H1 (cell line): ENCODE measurements at regions not wholly inside any gene's neighbourhood (a gene's known extent, or its start where the extent isn't known, plus 50 kb on each side); places are given as distances from the start of the nearest gene placed in this dataset.

Experiments used
- CTCF ChIA-PET: fragments of 300-600 bp; sonication (Branson Sonifier 250); formaldehyde crosslinking; loops from one replicate; lab custom pipeline; 2021; ENCODE audit not compliant: partially characterized antibody; lab: Charles Lee
- POLR2A ChIA-PET: fragments of 300-600 bp; sonication (Branson Sonifier 250); formaldehyde crosslinking; loops from one replicate; lab custom pipeline; 2021; ENCODE audit warnings: inconsistent platforms; ENCODE audit not compliant: partially characterized antibody; lab: Charles Lee
- DNase-seq, 2 experiments: peaks; one replicate each; pipeline versions ENCODE4 v3.0.0 to v3.0.0-alpha.2; 2010 to 2022; ENCODE audit warnings: low spot score in 2 of 2, low read depth in 1 of 2, mixed read lengths in 1 of 2
- FAIRE-seq: peaks from 2 replicates; lab custom pipeline; 2011; peaks lifted over from hg19 to GRCh38; lab: Jason Lieb, UNC
- H2AFZ ChIP-seq: 2 replicates; pipeline ENCODE4 v1.8.1; 2012; ENCODE audit warnings: low read length, inconsistent platforms
- H2AK5ac ChIP-seq: 2 replicates; pipeline ENCODE4 v1.6.1; 2013; ENCODE audit warnings: low read depth, low read length
- H2BK120ac ChIP-seq: replicated peaks from 2 replicates; pipeline ENCODE3; 2013; ENCODE audit warnings: low read depth, low read length, inconsistent platforms
- H2BK12ac ChIP-seq: 2 replicates; pipeline ENCODE4 v1.6.1; 2013; ENCODE audit warnings: low read depth, low read length
- H2BK15ac ChIP-seq: 2 replicates; pipeline ENCODE4 v1.6.1; 2013; ENCODE audit warnings: low read length
- H2BK20ac ChIP-seq: 2 replicates; pipeline ENCODE4 v1.6.1; 2013; ENCODE audit warnings: low read length
- H2BK5ac ChIP-seq: 2 replicates; pipeline ENCODE4 v1.6.1; 2013; ENCODE audit warnings: low read depth, low read length
- H3K14ac ChIP-seq: 2 replicates; pipeline ENCODE4 v1.6.1; 2013; ENCODE audit warnings: inconsistent platforms; ENCODE audit not compliant: insufficient read length
- H3K18ac ChIP-seq: 2 replicates; pipeline ENCODE4 v1.6.1; 2013; ENCODE audit warnings: low read length; ENCODE audit errors: extremely low read depth
- H3K23ac ChIP-seq: 2 replicates; pipeline ENCODE4 v1.6.1; 2013; ENCODE audit warnings: inconsistent platforms; ENCODE audit not compliant: insufficient read length
- H3K23me2 ChIP-seq: 2 replicates; pipeline ENCODE4 v1.6.1; 2013; ENCODE audit warnings: low read depth, low read length
- H3K27ac ChIP-seq: 2 replicates; pipeline ENCODE4 v1.6.1; 2011; ENCODE audit warnings: low read depth, low read length, inconsistent platforms
- H3K27me3 ChIP-seq, 4 experiments: replicated peaks in 1 of 4; 1 replicate in 1 of 4; 2 replicates in 3 of 4; pipeline versions ENCODE4 v1.6.1 to v1.8.1; 2011 to 2013; ENCODE audit warnings: low read length in 3 of 4, mild to moderate bottlenecking in 3 of 4, inconsistent platforms in 2 of 4, mixed read lengths in 2 of 4, moderate library complexity in 1 of 4; ENCODE audit not compliant: control insufficient read depth in 3 of 4, insufficient read depth in 3 of 4; ENCODE audit errors: extremely low read depth in 1 of 4
- H3K36me3 ChIP-seq, 4 experiments: 2 replicates each; pipeline versions ENCODE4 v1.6.1 to v1.8.1; 2011 to 2013; ENCODE audit warnings: mild to moderate bottlenecking in 4 of 4, low read length in 3 of 4, moderate library complexity in 2 of 4, control low read depth in 1 of 4, inconsistent platforms in 1 of 4; ENCODE audit not compliant: insufficient read depth in 4 of 4, control insufficient read depth in 2 of 4
- H3K4ac ChIP-seq: replicated peaks from 2 replicates; pipeline ENCODE3; 2013; ENCODE audit warnings: low read length, low read depth, mixed read lengths, inconsistent platforms; ENCODE audit not compliant: insufficient read length
- H3K4me1 ChIP-seq, 4 experiments: replicated peaks in 1 of 4; 1 replicate in 1 of 4; 2 replicates in 3 of 4; pipeline versions ENCODE4 v1.6.1 to v1.8.1; 2011 to 2013; ENCODE audit warnings: low read length in 3 of 4, inconsistent platforms in 2 of 4, mixed read lengths in 1 of 4; ENCODE audit not compliant: insufficient read depth in 4 of 4, control insufficient read depth in 3 of 4
- H3K4me2 ChIP-seq, 2 experiments: 2 replicates each; pipeline versions ENCODE4 v1.6.1 to v1.8.1; 2011 to 2013; ENCODE audit warnings: low read depth in 2 of 2, low read length in 2 of 2, control low read depth in 1 of 2, inconsistent platforms in 1 of 2, mild to moderate bottlenecking in 1 of 2; ENCODE audit not compliant: insufficient read depth in 1 of 2
- H3K4me3 ChIP-seq, 4 experiments: fragments of 200-600, 300-600 bp in 1 of 4; sonication (generic), shearing (Covaris generic), sonication (Bioruptor Twin) in 1 of 4; 2 replicates each; pipeline versions ENCODE4 v1.5.1 to v1.8.1; 2011 to 2016; ENCODE audit warnings: low read length in 4 of 4, low read depth in 3 of 4, control low read depth in 2 of 4, inconsistent platforms in 2 of 4, mild to moderate bottlenecking in 2 of 4, mixed read lengths in 1 of 4, moderate library complexity in 1 of 4; ENCODE audit not compliant: insufficient read depth in 2 of 4; ENCODE audit errors: extremely low read depth in 1 of 4
- H3K56ac ChIP-seq: replicated peaks from 2 replicates; pipeline ENCODE3; 2013; ENCODE audit warnings: low read depth, mild to moderate bottlenecking, mixed read lengths, low read length, inconsistent platforms; ENCODE audit not compliant: insufficient read length
- H3K79me1 ChIP-seq: 2 replicates; pipeline ENCODE4 v1.6.1; 2013; ENCODE audit warnings: low read depth, low read length, control low read depth
- H3K79me2 ChIP-seq, 2 experiments: 2 replicates each; pipeline versions ENCODE4 v1.6.1 to v1.8.1; 2012 to 2013; ENCODE audit warnings: low read length in 2 of 2, mild to moderate bottlenecking in 2 of 2, inconsistent platforms in 1 of 2; ENCODE audit not compliant: insufficient read depth in 2 of 2, control insufficient read depth in 1 of 2
- H3K9ac ChIP-seq, 4 experiments: replicated peaks in 1 of 4; 1 replicate in 1 of 4; 2 replicates in 3 of 4; pipeline versions ENCODE4 v1.6.1 to v1.8.1; 2011 to 2013; ENCODE audit warnings: low read depth in 3 of 4, low read length in 3 of 4, control low read depth in 2 of 4, mild to moderate bottlenecking in 2 of 4, moderate library complexity in 2 of 4, inconsistent platforms in 1 of 4; ENCODE audit errors: extremely low read depth in 1 of 4
- H3K9me3 ChIP-seq, 2 experiments: 2 replicates each; pipeline versions ENCODE4 v1.6.1 to v1.8.1; 2012 to 2013; ENCODE audit warnings: mild to moderate bottlenecking in 2 of 2, moderate library complexity in 2 of 2, control low read depth in 1 of 2, inconsistent platforms in 1 of 2, low read depth in 1 of 2, low read length in 1 of 2, mixed read lengths in 1 of 2; ENCODE audit not compliant: insufficient read depth in 2 of 2
- H4K20me1 ChIP-seq, 2 experiments: replicated peaks in 1 of 2; 2 replicates each; pipeline versions ENCODE3 to v1.8.1; 2011 to 2013; ENCODE audit warnings: inconsistent platforms in 2 of 2, low read length in 2 of 2, mild to moderate bottlenecking in 1 of 2; ENCODE audit not compliant: insufficient read depth in 2 of 2, control insufficient read depth in 1 of 2
- H4K5ac ChIP-seq: 2 replicates; pipeline ENCODE4 v1.6.1; 2013; ENCODE audit warnings: low read length, low read depth, mixed read lengths, inconsistent platforms; ENCODE audit not compliant: insufficient read length
- H4K8ac ChIP-seq: 2 replicates; pipeline ENCODE4 v1.8.0; 2013; ENCODE audit warnings: mild to moderate bottlenecking, moderate library complexity, low read length, inconsistent platforms; ENCODE audit not compliant: insufficient read depth; ENCODE audit errors: extremely low read depth
- H4K91ac ChIP-seq: replicated peaks from 2 replicates; pipeline ENCODE3; 2013; ENCODE audit warnings: low read length, mixed read lengths, inconsistent platforms; ENCODE audit not compliant: insufficient read length
- CBX8 ChIP-seq: fragments of 300-800, 300-1000 bp; sonication (generic); IDR thresholded peaks from 2 replicates; pipeline ENCODE4 v1.7.1; 2016; ENCODE audit warnings: low read depth, low read length, borderline replicate concordance
- CEBPB ChIP-seq: IDR thresholded peaks from 2 replicates; pipeline ENCODE4 v1.6.1; 2012; ENCODE audit warnings: low read depth, low read length
- CTBP2 ChIP-seq: IDR thresholded peaks from 2 replicates; pipeline ENCODE4 v1.7.0; 2011; ENCODE audit warnings: borderline replicate concordance, mild to moderate bottlenecking, moderate library complexity, mixed read lengths, low read length; ENCODE audit not compliant: insufficient read depth, insufficient read length
- USF2 ChIP-seq: IDR thresholded peaks from 2 replicates; pipeline ENCODE4 v1.6.1; 2011; ENCODE audit warnings: low read length, improper control_type of control experiment
- YY1 ChIP-seq: IDR thresholded peaks from 2 replicates; pipeline ENCODE4 v1.6.1; 2011; ENCODE audit warnings: low read depth, mild to moderate bottlenecking, low read length
- WGBS, 2 experiments: shearing (Covaris generic) in 1 of 2; methylation state at CpG; one replicate each; pipeline versions ENCODE4 v1.1.6 to v1.1.7; 2013 to 2015; ENCODE audit warnings: low lambda C conversion rate in 2 of 2, mixed read lengths in 2 of 2, inconsistent platforms in 1 of 2, low coverage in 1 of 2, missing lambda C conversion rate in 1 of 2; ENCODE audit not compliant: insufficient replicate concordance in 2 of 2, insufficient coverage in 1 of 2, insufficient read length in 1 of 2; ENCODE audit errors: extremely low coverage in 1 of 2, missing lambda C conversion rate in 1 of 2; 5-methylcytosine and 5-hydroxymethylcytosine counted together

GRCh38 chr13:106635616-106636015, 67.7 kb upstream of the ARGLU1 start:
- H3K23me2 ChIP-seq: no peaks in the 10 kb centered on the region
- FAIRE-seq (no peak), DNase-seq (no peak)
- H2BK20ac ChIP-seq: no peak overlapping the region
- H3K4me1 ChIP-seq: no peaks in the 10 kb centered on the region
- no peaks in the 10 kb centered on the region for H3K27me3 ChIP-seq
- no peak overlapping the region for H4K8ac ChIP-seq
- ChIA-PET CTCF (interaction anchor here (0.9 to 2.6 kb wide), 3 partner anchors 7 to 16 kb away, joined by 3 to 9 read pairs (median 8); no protein-coding TSS in a partner anchor), POLR2A (no interaction called here)
- H3K14ac ChIP-seq: no peak overlapping the region
- H4K20me1 ChIP-seq: no peaks in the 10 kb centered on the region
- no peak overlapping the region for H2BK12ac ChIP-seq
- H3K9me3 ChIP-seq: no peaks in the 10 kb centered on the region
- H4K5ac ChIP-seq: no peak overlapping the region
- no peak overlapping the region for H2BK15ac ChIP-seq
- H3K36me3 ChIP-seq: no peaks in the 10 kb centered on the region
- H3K9ac ChIP-seq: no peak overlapping the region
- H3K18ac ChIP-seq: no peak overlapping the region
- no peak overlapping the region for H2AFZ ChIP-seq
- no peak for TF ChIP-seq YY1
- TF ChIP-seq CEBPB: no peak
- TF ChIP-seq USF2: no peak
- no peak for TF ChIP-seq CTBP2
- TF ChIP-seq CBX8: no peak
- H2AK5ac ChIP-seq: no peak overlapping the region
- H3K4me2 ChIP-seq: no peak overlapping the region
- no peaks in the 10 kb centered on the region for H3K79me2 ChIP-seq
- no peak overlapping the region for H3K4ac ChIP-seq
- H3K56ac ChIP-seq: no peak overlapping the region
- H2BK5ac ChIP-seq: no peak overlapping the region
- WGBS, 2 experiments: 78% methylated on average over 9 of the region's 9 CpGs; no CpG with 5 or more reads in 1 of the 2 experiments
- H3K23ac ChIP-seq: no peak overlapping the region
- no peak overlapping the region for H3K4me3 ChIP-seq
- no peak overlapping the region for H2BK120ac ChIP-seq
- no peak overlapping the region for H4K91ac ChIP-seq
- no peaks in the 10 kb centered on the region for H3K79me1 ChIP-seq
- no peak overlapping the region for H3K27ac ChIP-seq
